Naive thymus-derived CD8-positive, alpha-beta T cell (primary cell): ENCODE measurements at regions not wholly inside any gene's neighbourhood (a gene's known extent, or its start where the extent isn't known, plus 50 kb on each side); places are given as distances from the start of the nearest gene placed in this dataset.
"Not testable (repeated sequence)": the region's sequence is repeated elsewhere in the genome, so short reads cannot be mapped to it uniquely, and the experiment has no call there.

Source experiments
- ATAC-seq, 2 donors: fragments of 150-1000 bp; cut with Tn5 transposase in 1 of 2; sonication (Bioruptor Pico), chemical (Tn5 transposase) in 1 of 2; 1 replicate in 1 of 2; 2 replicates in 1 of 2; pipeline ENCODE4 v1.10.0; 2021; ENCODE audit warnings: mild to moderate bottlenecking in 2 of 2, moderate library complexity in 2 of 2
- POLR2A ChIA-PET: fragments of 350-600 bp; sonication (Branson Sonifier 250); formaldehyde crosslinking; loops from one replicate; lab custom pipeline; 2021; ENCODE audit warnings: antibody characterized with exemption; lab: Charles Lee
- DNase-seq, 10 donors: peaks; one replicate each; pipeline versions ENCODE4 v3.0.0 to v3.0.0-alpha.2; 2020 to 2022
- H3K27ac Mint-ChIP-seq, 10 donors: one replicate each; pipeline ENCODE4 v1.8.0; 2020 to 2022; ENCODE audit warnings: mild to moderate bottlenecking in 10 of 10, mixed read lengths in 10 of 10, moderate library complexity in 4 of 10, inconsistent platforms in 1 of 10
- H3K27me3 Mint-ChIP-seq, 5 donors: one replicate each; pipeline ENCODE4 v1.8.0; 2021 to 2022; ENCODE audit warnings: mixed read lengths in 5 of 5
- H3K36me3 Mint-ChIP-seq, 3 donors: one replicate each; pipeline ENCODE4 v1.8.0; 2020 to 2022; ENCODE audit warnings: mixed read lengths in 3 of 3, mild to moderate bottlenecking in 2 of 3, inconsistent platforms in 1 of 3
- H3K4me1 Mint-ChIP-seq, 4 donors: one replicate each; pipeline ENCODE4 v1.8.0; 2021 to 2022; ENCODE audit warnings: mixed read lengths in 4 of 4
- H3K4me3 Mint-ChIP-seq, 10 donors: one replicate each; pipeline ENCODE4 v1.8.0; 2020 to 2022; ENCODE audit warnings: mild to moderate bottlenecking in 10 of 10, mixed read lengths in 10 of 10, moderate library complexity in 6 of 10, inconsistent platforms in 1 of 10
- H3K9me3 Mint-ChIP-seq, 9 donors: one replicate each; pipeline ENCODE4 v1.8.0; 2020 to 2022; ENCODE audit warnings: mixed read lengths in 9 of 9, mild to moderate bottlenecking in 3 of 9, inconsistent platforms in 1 of 9, moderate library complexity in 1 of 9

- ATAC-seq, result no peak
- H3K4me1 Mint-ChIP-seq, result peaks cover 0 to 5% (median 0%) of the 10 kb centered on the region in 4 donors
- peaks cover 0 to 8% (median 0%) of the 10 kb centered on the region in 9 donors for H3K9me3 Mint-ChIP-seq
- no peak overlapping the region for H3K4me3 Mint-ChIP-seq
- POLR2A ChIA-PET, result no interaction called here
- DNase-seq, result no peak
- H3K36me3 Mint-ChIP-seq, result peaks cover 0 to 4% (median 0%) of the 10 kb centered on the region in 3 donors
- peaks cover 0 to 4% (median 3%) of the 10 kb centered on the region in 5 donors for H3K27me3 Mint-ChIP-seq
- H3K27ac Mint-ChIP-seq, result no peak overlapping the region
These were observed 151.7 kb upstream of the ZNF648 start for GRCh38 chr1:182213163-182213562.

- no peak overlapping the region for H3K4me3 Mint-ChIP-seq
- peaks cover 0 to 7% (median 5%) of the 10 kb centered on the region in 4 donors for H3K4me1 Mint-ChIP-seq
- POLR2A ChIA-PET, result no interaction called here
- no peak overlapping the region for H3K27ac Mint-ChIP-seq
- H3K36me3 Mint-ChIP-seq, result no peaks in the 10 kb centered on the region
- ATAC-seq (no peak), DNase-seq (no peak)
- peaks cover 0 to 4% (median 0%) of the 10 kb centered on the region in 5 donors for H3K27me3 Mint-ChIP-seq
- H3K9me3 Mint-ChIP-seq, result peaks cover 0 to 4% (median 0%) of the 10 kb centered on the region in 9 donors
These were observed 149.9 kb upstream of the ZNF648 start for GRCh38 chr1:182211386-182211785.

- H3K4me3 Mint-ChIP-seq, result no peak overlapping the region
- peaks cover 0 to 4% (median 0%) of the 10 kb centered on the region in 5 donors for H3K27me3 Mint-ChIP-seq
- POLR2A ChIA-PET, result no interaction called here
- no peak overlapping the region for H3K27ac Mint-ChIP-seq
- no peaks in the 10 kb centered on the region for H3K36me3 Mint-ChIP-seq
- H3K4me1 Mint-ChIP-seq, result peaks cover 0 to 12% (median 9%) of the 10 kb centered on the region in 4 donors
- peaks cover 0 to 4% (median 0%) of the 10 kb centered on the region in 9 donors for H3K9me3 Mint-ChIP-seq
- DNase-seq, result no peak
- no peak for ATAC-seq
These were observed 148.9 kb upstream of the ZNF648 start for GRCh38 chr1:182210417-182210816.

- peaks cover 0 to 4% (median 0%) of the 10 kb centered on the region in 5 donors for H3K27me3 Mint-ChIP-seq
- H3K4me3 Mint-ChIP-seq, result no peak overlapping the region
- POLR2A ChIA-PET, result no interaction called here
These were observed 145.8 kb upstream of the ZNF648 start for GRCh38 chr1:182207300-182207699.

GRCh38 chr1:182206626-182207239 is 145.2 kb upstream of the ZNF648 start:
- peaks cover 0 to 12% (median 9%) of the 10 kb centered on the region in 4 donors for H3K4me1 Mint-ChIP-seq

More at GRCh38 chr1:182207300-182207699, 145.8 kb upstream of the ZNF648 start:
- H3K4me1 Mint-ChIP-seq, result peaks cover 0 to 12% (median 9%) of the 10 kb centered on the region in 4 donors
- H3K9me3 Mint-ChIP-seq, result no peaks in the 10 kb centered on the region
- peak overlapping the region in 1 of 10 donors; percentile 58 for H3K27ac Mint-ChIP-seq
- ATAC-seq (no peak), DNase-seq (no peak)
- H3K36me3 Mint-ChIP-seq, result no peaks in the 10 kb centered on the region

GRCh38 chr1:182205351-182206022 is 144.0 kb upstream of the ZNF648 start:
- DNase-seq (no peak), ATAC-seq (no peak)
- peaks cover 0 to 12% (median 7%) of the 10 kb centered on the region in 4 donors for H3K4me1 Mint-ChIP-seq
- H3K4me3 Mint-ChIP-seq, result no peak overlapping the region
- no peak overlapping the region for H3K27ac Mint-ChIP-seq
- H3K36me3 Mint-ChIP-seq, result no peaks in the 10 kb centered on the region
- POLR2A ChIA-PET, result no interaction called here
- no peaks in the 10 kb centered on the region for H3K27me3 Mint-ChIP-seq
- no peaks in the 10 kb centered on the region for H3K9me3 Mint-ChIP-seq

More at GRCh38 chr1:182206626-182207239, 145.2 kb upstream of the ZNF648 start:
- H3K27ac Mint-ChIP-seq, result no peak overlapping the region
- POLR2A ChIA-PET, result no interaction called here
- DNase-seq (no peak), ATAC-seq (no peak)
- no peaks in the 10 kb centered on the region for H3K36me3 Mint-ChIP-seq
- H3K4me3 Mint-ChIP-seq, result no peak overlapping the region
- no peaks in the 10 kb centered on the region for H3K9me3 Mint-ChIP-seq
- H3K27me3 Mint-ChIP-seq, result peaks cover 0 to 4% (median 0%) of the 10 kb centered on the region in 5 donors

- Mint-ChIP-seq H3K36me3 (no peaks in the 10 kb centered on the region), H3K9me3 (no peaks in the 10 kb centered on the region), H3K4me3 (no peak overlapping the region), H3K27me3 (peaks cover 0 to 4% (median 0%) of the 10 kb centered on the region in 5 donors), H3K4me1 (peaks cover 0 to 12% (median 7%) of the 10 kb centered on the region in 4 donors), H3K27ac (no peak overlapping the region)
- DNase-seq (no peak), ATAC-seq (no peak)
- POLR2A ChIA-PET, result no interaction called here
These were observed 141.8 kb upstream of the ZNF648 start for GRCh38 chr1:182203191-182203875.

GRCh38 chr1:182201490-182201889 is 140.0 kb upstream of the ZNF648 start:
- H3K9me3 Mint-ChIP-seq, H3K27me3 Mint-ChIP-seq, H3K36me3 Mint-ChIP-seq, H3K27ac Mint-ChIP-seq, ATAC-seq, H3K4me3 Mint-ChIP-seq, POLR2A ChIA-PET, H3K4me1 Mint-ChIP-seq, DNase-seq: not testable (repeated sequence)

- ATAC-seq, result no peak
- peaks cover 0 to 1% (median 0%) of the 10 kb centered on the region in 9 donors for H3K9me3 Mint-ChIP-seq
- H3K4me3 Mint-ChIP-seq, result no peak overlapping the region
These were observed 138.7 kb upstream of the ZNF648 start for GRCh38 chr1:182200025-182200812.

GRCh38 chr1:182198006-182198605 is 136.6 kb upstream of the ZNF648 start:
- ATAC-seq (no peak), DNase-seq (no peak)
- no peak overlapping the region for H3K27ac Mint-ChIP-seq
- peaks cover 0 to 1% (median 0%) of the 10 kb centered on the region in 9 donors for H3K9me3 Mint-ChIP-seq
- H3K36me3 Mint-ChIP-seq, result no peaks in the 10 kb centered on the region
- no peak overlapping the region for H3K4me3 Mint-ChIP-seq
- POLR2A ChIA-PET, result no interaction called here
- no peaks in the 10 kb centered on the region for H3K4me1 Mint-ChIP-seq
- H3K27me3 Mint-ChIP-seq, result peaks cover 0 to 4% (median 1%) of the 10 kb centered on the region in 5 donors

More at GRCh38 chr1:182200025-182200812, 138.7 kb upstream of the ZNF648 start:
- Mint-ChIP-seq H3K27me3 (peaks cover 0 to 4% (median 0%) of the 10 kb centered on the region in 5 donors), H3K36me3 (no peaks in the 10 kb centered on the region), H3K27ac (peak overlapping the region in 1 of 10 donors; percentile 65), H3K4me1 (no peaks in the 10 kb centered on the region)
- POLR2A ChIA-PET, result no interaction called here
- DNase-seq, result no peak

GRCh38 chr1:182196897-182197870 is 135.7 kb upstream of the ZNF648 start:
- no peaks in the 10 kb centered on the region for H3K36me3 Mint-ChIP-seq
- H3K27me3 Mint-ChIP-seq, result peaks cover 0 to 4% (median 1%) of the 10 kb centered on the region in 5 donors
- no peak overlapping the region for H3K27ac Mint-ChIP-seq
- peaks cover 0 to 1% (median 0%) of the 10 kb centered on the region in 9 donors for H3K9me3 Mint-ChIP-seq
- POLR2A ChIA-PET, result no interaction called here
- H3K4me3 Mint-ChIP-seq, result no peak overlapping the region
- ATAC-seq (no peak), DNase-seq (no peak)
- no peaks in the 10 kb centered on the region for H3K4me1 Mint-ChIP-seq
